Kasumi-1 (cell line): ENCODE measurements at regions not wholly inside any gene's neighbourhood (a gene's known extent, or its start where the extent isn't known, plus 50 kb on each side); places are given as distances from the start of the nearest gene placed in this dataset.
A peak's percentile ranks its signal among the peaks of the same experiment; 100 is the strongest.
"Not testable (repeated sequence)": the region's sequence is repeated elsewhere in the genome, so short reads cannot be mapped to it uniquely, and the experiment has no call there.

ENCODE experiments used
- DNase-seq, 2 experiments: peaks; one replicate each; lab custom pipeline; 2025; lab: John Stamatoyannopoulos, UW

DNA sequence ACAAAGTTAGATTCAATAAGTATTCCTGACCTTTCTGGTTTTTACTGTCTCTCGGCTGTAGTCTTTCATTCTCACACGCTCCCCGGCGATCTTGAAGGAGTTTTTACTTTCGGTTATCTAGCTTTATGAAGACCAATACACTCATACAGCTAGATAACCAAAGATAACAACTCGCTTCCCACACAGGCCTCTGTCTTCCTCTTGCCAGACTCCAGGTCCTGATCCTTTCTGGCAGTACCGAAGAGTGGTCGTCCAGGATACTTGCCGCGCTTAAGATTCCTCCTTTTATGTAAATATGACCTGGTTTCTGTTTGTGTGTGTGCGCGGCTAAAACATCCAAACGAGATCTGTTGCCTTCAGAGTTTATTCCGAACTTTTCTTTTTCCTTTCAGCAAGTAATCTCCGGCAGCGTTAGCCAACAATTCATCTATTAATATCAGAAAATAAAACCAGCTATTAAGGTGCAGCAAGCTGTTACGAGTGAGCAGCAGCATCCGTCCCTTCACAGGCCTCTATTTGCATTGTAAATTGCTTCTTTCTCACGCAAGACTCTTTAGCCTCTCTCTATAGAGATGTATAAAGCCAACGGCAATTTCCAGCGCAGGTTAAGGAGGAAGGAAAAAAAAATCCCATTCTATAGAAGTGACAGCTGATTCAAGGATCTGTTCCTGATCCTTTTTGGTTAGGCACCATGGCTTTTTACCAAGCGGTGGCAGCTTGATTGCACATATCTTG, 216.1 kb downstream of the MEF2C start:
- peak; percentile 33 to 39 for DNase-seq

DNA sequence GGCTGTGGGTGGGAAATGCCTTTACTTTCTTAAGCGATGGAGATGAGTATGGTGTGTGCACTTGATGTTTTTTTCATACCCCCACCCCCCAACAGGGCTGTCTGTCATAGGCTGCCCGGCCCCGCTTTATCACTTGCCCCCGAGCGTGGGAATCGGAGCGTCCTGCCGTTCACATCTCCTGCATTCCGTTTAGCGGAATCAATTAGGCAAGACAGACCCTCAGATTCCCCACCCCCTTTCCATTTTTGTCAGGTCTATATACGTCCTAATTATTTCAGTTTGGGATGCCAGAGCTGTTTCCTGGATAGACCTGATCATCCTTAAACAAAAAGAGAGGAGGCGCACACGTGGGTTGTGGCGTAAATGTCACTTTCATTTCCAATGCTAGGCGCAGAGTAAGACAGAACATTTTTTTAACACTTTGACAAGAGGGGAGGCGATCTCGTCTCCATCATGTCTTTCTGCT, 217.2 kb downstream of the MEF2C start:
- no peak for DNase-seq

DNA sequence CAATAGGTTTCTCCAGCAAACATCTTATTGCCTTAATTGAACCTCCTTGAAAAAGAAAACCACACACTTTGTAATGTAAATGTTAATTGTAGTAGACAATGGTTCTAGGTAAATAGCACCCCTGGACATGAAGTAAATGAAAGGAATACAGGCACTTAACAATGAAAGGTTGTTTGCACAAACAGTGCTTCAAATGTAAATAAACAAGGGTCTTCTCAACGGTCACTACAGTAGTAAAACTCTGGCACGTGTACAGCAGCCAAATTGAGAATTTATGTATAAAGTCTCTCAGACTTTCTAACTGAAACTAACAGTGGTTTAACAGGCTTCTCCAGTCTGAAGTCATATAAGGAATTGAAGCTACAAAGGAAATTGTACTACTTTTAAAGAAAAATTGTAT, 218.3 kb downstream of the MEF2C start:
- no peak for DNase-seq

DNA sequence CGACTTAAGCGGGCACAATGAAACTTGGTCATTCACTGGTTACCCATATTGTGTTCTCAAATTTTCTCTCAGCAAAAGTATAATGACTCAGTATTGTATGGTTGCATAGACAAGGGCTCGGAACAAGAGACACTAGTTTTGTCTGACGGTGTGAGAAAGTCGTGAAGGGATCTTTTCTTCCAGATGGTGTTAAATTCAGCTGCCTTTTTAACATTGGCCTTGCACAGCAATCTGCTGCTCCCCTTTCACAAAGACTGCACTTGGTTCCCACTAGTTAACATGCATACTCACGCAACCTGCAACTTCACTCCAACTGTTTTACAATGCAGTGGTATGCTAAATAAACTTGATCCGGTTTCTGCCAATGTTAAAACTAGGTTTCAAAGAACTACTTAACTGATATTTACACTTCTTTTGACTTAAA, 219.2 kb downstream of the MEF2C start:
- DNase-seq = no peak

DNA sequence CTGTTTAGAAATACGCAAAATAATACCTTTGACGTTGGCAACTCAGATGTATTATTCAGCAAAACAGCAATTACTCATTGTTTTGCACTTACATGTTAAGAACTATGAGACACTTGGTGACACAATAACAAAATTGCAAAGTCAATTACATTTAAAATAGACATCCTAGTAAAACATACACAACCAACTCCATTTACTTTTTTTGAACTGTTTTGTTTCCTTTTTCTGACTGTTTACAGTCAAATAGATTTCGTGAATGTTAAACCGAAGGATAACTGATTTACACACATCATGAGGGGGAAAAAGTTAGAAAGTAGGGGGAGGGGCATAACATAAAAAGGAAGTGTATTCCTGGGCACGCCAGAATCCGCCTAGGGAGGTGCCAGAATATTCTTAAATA, 220.1 kb downstream of the MEF2C start:
- no peak for DNase-seq

DNA sequence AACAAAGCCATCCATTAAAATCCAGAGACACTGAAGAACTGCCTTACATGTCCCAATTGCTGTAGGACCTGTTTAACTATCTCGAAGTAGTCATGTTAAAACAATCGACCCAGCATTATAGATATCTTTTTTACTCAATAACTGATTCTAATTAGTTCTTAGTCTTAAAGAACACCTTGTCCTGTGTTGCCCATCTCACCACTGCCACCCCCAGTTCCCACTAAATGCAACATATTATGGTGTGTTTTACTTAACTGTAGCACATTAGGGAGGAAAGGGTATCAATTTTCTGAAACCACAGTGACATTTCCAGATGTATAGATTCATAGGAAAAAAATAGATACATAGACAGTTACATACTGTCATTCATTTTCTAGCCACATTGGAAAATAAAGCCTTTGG, 221.2 kb downstream of the MEF2C start:
- DNase-seq = no peak

GRCh38 chr5:88660947-88661805, 221.8 kb downstream of the MEF2C start:
- DNase-seq = peak; percentile 69 to 87

DNA sequence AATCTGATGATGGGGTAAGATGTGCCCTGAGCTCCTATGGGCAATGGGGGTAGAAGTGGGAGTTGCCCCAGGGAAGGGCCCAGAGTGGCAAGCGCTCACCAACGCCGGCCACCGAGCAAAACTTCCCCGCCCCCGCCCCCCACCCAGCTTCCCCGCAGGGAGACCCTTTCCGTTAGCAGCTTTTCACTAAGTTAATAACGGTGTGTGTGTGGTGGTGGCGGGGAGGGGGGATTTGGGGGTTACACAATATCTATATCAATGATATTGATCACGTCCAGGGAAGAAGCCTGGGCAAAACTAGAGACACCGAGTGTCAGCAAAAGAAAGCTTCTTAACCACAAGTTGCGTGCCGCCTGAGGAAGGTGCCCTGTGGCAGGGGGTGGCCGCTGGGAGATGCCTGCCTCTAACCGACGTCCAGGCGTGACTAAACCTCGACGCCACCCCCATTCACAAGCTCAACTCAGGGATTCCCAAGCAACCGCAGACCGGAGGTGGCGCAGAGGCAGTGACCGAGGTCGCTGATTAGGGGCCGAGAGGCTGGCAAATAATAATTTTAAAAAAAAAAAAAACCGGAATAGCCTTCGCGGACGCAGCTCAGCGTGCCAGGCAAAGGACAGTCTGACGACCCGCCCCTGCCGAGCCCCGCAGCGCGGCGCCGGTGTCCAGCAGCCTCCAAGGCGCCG, 222.6 kb downstream of the MEF2C start:
- peak in 1 of 2 experiments; percentile 19 for DNase-seq

DNA sequence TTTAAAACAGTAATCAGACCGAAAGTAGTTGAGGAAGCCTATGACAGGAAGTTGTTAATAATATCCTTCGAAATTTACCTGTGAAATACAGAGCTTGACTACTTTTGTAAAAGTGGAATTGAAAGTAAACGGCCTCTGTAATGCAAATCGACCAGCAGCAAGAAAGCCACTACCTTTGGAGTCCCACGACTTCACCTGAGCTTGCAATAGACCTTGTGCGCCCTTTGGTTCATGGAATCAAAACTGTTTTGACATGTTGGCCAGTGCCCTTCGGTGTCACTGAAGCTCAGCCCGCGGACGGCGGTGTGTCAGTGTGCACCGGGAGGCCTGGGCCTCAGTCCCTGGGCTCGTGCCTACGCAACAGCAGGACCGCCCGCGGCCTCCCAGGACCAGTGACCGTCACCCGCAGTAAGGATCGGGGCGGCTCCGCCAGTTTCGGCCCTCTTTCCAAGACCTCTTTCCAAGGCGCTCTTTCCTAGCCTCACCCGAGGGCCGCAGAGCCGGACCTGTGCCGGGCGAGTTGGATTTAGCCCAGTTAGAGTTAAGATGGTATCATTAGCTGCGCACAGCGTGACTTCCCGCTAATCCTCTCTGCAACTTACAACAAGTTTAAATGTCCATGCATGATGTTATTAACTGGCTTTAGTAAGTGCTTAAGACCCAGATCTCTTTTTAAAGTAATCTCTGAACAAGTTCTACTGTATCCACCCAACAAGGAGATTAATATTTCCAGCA, 223.3 kb downstream of the MEF2C start:
- no peak for DNase-seq

- DNase-seq = no peak
Measured at GRCh38 chr5:88658886-88659285, 224.1 kb downstream of the MEF2C start.

DNA sequence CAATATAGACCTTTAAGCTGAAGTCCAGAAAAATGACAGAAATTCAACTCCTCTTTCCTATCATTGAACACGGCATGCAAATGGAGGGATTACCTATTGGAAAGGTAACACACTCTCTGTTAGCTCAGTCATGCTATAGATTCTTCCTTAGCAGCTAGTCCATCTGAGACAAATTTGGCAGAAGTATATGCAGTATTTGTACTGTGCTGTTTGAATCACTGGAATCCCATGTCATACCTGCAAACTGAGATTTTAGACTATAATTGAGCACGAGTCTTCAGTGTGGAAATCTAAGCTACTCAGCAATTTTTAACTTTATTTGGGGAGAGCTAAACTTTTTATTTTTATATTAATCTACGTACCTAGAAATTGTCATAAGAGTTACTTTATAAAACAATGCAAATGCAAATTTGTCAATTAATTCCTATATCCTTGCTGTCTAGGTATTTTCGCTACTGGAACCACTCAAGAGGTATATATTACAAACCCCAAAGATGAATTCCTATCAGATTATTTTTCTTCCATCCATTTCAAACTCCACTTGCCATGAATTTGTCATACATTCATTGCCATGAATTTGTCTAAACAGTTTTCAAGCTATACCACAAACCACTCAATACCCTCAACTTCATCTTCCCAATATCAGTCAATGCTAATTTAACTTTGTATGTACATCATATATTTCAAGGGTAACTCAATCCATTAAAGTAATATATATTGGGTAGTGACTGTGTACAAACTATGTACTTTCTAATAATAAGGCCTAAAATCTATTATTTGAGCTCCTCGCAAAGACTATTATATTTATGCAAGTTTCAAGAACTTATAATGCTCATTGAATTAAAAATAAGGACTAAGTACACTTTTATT, 224.8 kb downstream of the MEF2C start:
- DNase-seq = no peak

- no peak for DNase-seq
Measured at GRCh38 chr5:88657136-88657535, 225.8 kb downstream of the MEF2C start.

- DNase-seq = no peak
Measured at GRCh38 chr5:88656221-88656950, 226.6 kb downstream of the MEF2C start.

GRCh38 chr5:88653471-88653870, 229.5 kb downstream of the MEF2C start:
- DNase-seq = no peak

DNA sequence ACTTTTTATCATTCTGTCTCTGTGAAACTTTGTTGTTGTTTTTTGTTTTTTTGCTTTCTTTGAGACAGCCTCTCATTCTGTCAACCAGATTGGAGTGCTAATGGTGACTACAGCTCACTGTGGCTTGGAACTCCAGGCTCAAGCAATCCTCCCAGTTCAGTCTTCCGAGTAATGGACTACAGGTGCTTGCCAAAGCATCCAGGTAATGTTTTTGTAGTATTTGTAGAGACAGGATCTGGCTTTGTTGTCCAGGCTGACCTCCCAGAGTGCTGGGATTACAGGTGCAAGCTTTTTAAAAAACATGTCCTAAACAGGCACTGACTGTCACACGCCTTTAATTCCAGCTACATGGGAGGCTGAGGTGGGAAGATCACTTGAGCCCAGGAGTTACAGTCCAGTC, 235.1 kb downstream of the MEF2C start:
- DNase-seq = no peak

DNA sequence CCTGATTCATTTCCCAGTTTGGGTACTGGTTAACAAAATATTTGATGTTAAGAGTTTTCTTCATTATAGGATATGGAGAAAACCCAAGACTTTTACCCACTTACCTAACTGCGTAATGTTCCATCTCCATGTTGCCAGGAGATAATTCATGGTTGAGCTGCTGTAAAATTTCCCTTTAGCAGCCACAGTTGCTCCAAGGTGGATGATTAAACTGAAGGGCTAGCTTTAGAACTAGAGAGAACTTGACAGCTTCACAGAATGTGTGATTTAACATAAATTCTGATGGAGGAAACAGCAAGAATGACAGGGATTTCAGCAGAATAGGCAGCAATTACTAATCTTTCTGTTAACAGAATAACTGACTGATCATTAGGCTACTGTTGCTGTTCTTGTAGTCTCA, 236.1 kb downstream of the MEF2C start:
- DNase-seq = no peak

- no peak for DNase-seq
Measured at GRCh38 chr5:88644676-88645075, 238.3 kb downstream of the MEF2C start.

- no peak for DNase-seq
Measured at GRCh38 chr5:88643315-88643714, 239.7 kb downstream of the MEF2C start.

DNA sequence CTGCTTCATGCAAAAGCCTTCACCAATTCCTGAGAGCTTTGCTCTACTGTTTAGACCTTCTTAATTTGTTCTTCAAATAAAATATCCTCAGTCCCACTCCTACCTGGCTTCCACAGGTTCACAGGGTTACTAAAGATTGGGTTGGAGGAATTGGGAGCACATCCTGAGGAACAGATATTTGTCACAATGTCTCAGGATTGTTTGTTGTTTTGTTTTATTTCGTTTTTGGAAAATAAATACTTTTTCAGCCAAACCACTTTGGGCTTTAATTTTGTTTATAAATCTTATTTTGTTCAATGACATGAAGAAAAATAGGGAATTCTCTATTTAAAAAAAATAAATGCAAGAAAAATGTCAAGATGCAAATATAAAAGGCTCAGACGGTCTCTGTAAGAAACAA, 249.0 kb downstream of the MEF2C start:
- no peak for DNase-seq

DNA sequence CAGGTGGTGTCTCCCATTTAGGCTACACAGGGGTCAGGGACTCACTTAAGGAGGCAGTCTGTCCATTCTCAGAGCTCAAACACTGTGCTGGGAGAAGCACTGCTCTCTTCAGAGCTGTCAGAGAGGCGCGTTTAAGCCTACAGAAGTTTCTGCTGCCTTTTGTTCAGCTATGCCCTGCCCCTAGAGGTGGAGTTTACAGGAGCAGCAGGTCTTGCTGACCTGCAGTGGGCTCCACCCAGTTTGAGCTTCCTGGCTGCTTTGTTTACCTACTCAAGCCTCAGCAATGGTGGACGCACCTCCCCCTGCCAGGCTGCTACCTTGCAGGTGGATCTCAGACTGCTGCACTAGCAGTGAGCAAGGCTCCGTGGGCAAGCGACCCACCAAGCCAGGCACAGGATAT, 260.1 kb downstream of the MEF2C start:
- DNase-seq = not testable (repeated sequence)
